HG02571 (cell line): ENCODE measurements at regions not wholly inside any gene's neighbourhood (a gene's known extent, or its start where the extent isn't known, plus 50 kb on each side); places are given as distances from the start of the nearest gene placed in this dataset.
"Not testable (repeated sequence)": the region's sequence is repeated elsewhere in the genome, so short reads cannot be mapped to it uniquely, and the experiment has no call there.

ENCODE experiments used
- ATAC-seq: cut with Tn5 transposase; IDR thresholded peaks from one replicate; pipeline ENCODE4 v1.9.1; 2021; ENCODE audit warnings: mild to moderate bottlenecking, moderate library complexity; ENCODE audit not compliant: unreplicated experiment

DNA sequence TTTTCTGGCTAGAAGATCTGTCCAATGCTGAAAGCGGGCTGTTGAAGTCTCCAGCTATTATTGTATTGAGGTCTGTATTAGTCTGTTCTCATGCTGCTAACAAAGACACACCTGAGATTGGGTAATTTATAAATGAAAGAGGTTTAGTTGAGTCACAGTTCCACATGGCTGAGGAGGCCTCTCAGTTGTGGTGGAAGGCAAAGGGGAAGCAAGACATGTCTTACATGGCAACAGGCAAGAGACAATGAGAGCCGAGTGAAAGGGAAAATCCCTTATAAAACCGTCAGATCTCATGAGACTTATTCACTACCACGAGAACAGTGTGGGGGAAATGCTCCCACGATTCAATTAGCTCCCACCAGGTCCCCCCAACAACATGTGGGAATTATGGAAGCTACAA, 980.4 kb downstream of the SLITRK5 start:
- ATAC-seq = no peak

DNA sequence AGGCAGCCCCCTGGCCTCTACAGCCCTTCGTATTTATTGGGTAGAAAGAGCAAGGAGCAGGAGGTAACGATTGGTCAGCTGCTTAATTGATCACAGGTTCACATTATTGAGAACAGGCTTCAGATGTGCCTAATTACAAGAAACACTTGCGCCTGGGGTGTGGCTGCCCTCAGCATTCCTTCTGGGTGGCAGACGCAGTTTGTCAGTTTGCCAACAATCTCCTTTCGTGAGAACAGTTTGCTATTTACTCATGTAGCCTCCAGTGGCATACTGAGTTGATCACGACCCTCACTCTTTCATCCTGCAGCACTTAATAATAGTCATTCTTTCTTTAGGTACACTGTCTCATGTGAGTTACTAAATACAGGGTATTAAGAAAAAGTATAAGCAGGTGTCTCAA, 985.6 kb downstream of the SLITRK5 start:
- ATAC-seq = no peak

GRCh38 chr13:88670509-88670908, 999.3 kb downstream of the SLITRK5 start:
- ATAC-seq = no peak

GRCh38 chr13:88674841-88675240, 1003.7 kb downstream of the SLITRK5 start:
- ATAC-seq = no peak

- no peak for ATAC-seq
Measured at GRCh38 chr13:88675347-88675996, 1004.3 kb downstream of the SLITRK5 start.

GRCh38 chr13:88676016-88676415, 1004.8 kb downstream of the SLITRK5 start:
- ATAC-seq = no peak

DNA sequence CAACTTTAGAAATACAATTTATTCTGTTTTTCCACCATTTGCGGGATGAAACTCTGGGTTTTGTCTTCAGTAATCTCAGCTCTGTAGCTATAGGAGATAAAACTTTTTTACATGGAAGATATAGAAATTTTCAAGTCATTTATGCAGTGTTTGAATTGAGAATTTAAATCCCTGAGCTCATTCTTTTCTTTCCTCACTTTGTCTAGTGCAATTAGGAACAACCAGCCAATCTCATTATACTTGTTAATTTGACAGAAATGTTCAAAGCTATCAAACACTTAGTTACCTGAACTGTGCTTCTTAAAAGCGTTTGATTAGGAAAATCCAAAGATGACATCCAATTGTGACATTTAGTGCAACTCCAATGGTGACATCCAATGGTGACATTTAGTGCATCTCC, 1014.3 kb downstream of the SLITRK5 start:
- ATAC-seq = no peak

DNA sequence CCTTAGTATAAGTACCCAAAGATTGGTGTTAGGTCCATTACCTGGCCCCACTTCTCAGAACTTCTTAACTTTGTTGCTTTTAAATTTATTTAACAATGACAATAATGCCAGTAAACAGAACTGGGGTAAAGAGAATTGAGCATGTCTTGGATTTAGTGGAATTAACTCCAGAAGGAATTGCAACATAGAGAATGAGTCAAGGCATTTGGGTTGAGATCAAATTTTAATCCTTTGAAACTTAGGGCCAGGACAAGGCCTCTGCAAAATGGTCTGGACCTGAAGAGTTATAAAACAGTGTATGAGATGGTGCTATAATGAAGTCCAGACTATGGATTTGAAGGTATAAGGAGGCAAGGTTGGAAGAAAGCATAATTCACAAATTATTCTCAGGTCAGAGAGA, 1030.4 kb downstream of the SLITRK5 start:
- ATAC-seq = no peak

- no peak for ATAC-seq
Measured at GRCh38 chr13:88704600-88705275, 1033.6 kb downstream of the SLITRK5 start.

- ATAC-seq = no peak
Measured at GRCh38 chr13:88707646-88708045, 1036.5 kb downstream of the SLITRK5 start.

- ATAC-seq = no peak
Measured at GRCh38 chr13:88717946-88718345, 1046.8 kb downstream of the SLITRK5 start.

- ATAC-seq = no peak
Measured at GRCh38 chr13:88718781-88719180, 1047.6 kb downstream of the SLITRK5 start.

DNA sequence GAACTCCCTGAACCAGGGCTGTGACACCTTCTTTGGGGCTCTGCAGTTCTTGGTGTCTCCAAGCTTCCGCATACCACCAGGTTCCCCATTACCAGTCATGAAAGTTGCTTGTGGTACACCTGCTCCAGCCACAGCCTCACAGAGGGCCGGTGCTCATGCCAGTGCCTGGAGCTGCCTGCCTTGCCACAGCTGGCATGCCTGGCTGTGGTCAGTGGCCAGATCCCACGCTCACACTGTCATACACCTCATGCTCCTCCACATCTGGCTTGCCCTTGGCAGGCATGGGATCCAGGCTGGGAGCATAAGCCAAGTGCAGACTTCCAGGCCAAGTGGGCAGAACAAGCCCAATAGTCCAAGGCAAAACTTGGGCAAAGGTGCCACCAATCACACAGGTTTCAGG, 1054.9 kb downstream of the SLITRK5 start:
- ATAC-seq = no peak

- ATAC-seq = not testable (repeated sequence)
Measured at GRCh38 chr13:88727236-88727635, 1056.1 kb downstream of the SLITRK5 start.

DNA sequence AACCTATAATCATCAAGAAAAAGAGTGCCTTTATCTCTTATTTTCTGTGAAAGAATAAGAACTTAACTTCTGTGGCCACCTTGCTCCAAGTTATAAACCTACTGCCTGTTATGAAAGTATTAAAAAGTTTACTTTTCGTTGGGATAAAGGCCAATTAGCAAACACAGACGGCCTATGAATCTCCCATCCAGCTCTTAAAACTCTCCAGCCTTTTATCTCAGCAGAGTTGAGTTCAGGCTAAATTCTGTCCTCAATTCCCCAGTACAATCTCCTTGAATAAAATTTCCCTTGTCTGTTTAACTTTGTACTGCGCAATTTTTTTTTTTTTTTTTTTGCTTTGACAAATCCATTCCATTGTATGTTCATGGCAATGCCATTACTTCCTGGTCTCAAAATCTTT, 1058.4 kb downstream of the SLITRK5 start:
- no peak for ATAC-seq

DNA sequence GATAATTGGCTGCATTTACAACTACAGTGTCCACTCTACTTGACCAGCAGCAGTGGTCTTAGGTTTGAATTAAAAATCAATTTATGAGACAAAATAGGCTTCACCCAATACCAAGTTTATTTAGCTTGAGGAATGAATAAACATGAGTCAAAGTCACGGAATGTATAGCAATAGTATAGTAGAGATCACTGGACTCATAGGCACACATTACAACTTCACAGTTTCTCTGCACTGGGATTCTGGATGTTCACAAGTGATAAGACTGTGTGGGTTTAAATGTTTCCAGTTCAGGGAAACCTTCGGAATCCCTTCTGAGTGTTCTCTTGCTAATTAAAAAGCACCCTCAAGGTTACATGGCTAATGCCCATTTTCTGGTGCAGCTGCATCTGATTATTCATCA, 1064.9 kb downstream of the SLITRK5 start:
- no peak for ATAC-seq

- ATAC-seq = no peak
Measured at GRCh38 chr13:88739195-88739594, 1068.0 kb downstream of the SLITRK5 start.

DNA sequence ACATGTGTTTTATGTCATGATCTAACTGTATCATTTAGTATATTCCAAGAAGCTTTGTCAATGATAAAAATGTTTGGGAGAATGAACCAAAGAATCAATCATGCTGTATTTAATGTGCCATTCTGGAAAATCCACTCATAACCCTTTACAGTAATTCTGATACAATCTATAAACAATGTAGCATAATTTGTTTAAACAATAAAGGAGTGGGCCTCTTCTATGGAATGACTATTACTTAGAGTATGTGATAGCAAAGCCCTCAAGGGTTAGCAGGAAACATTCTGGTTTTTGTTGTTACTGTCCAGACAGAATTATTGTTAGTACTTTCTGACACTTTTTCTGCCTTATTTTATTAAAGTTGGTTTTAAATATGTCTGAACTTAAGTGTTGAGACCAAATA, 1073.1 kb downstream of the SLITRK5 start:
- ATAC-seq = no peak

GRCh38 chr13:88745011-88745410, 1073.8 kb downstream of the SLITRK5 start:
- no peak for ATAC-seq

- ATAC-seq = no peak
Measured at GRCh38 chr13:88752041-88752440, 1080.9 kb downstream of the SLITRK5 start.

- ATAC-seq = no peak
Measured at GRCh38 chr13:88754141-88754540, 1083.0 kb downstream of the SLITRK5 start.

DNA sequence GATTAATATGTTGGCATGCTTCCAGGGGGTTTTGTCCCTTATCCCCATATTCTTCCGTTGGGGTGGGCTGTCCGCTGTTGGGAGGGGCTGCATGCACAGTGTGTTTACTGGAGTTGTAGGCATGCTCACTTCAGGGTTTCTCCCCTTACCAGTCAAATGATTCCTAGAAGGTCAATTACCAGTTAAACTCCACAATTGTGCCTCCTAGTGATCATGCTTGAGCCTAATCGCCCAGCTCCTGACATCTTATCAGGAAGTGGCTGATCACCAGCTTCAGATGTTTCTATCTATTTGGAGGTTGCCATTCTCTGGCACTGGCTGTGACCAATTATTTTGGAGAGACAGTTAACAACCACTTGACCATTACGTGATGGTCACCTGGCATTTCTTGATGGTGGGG, 1090.0 kb downstream of the SLITRK5 start:
- ATAC-seq = no peak

DNA sequence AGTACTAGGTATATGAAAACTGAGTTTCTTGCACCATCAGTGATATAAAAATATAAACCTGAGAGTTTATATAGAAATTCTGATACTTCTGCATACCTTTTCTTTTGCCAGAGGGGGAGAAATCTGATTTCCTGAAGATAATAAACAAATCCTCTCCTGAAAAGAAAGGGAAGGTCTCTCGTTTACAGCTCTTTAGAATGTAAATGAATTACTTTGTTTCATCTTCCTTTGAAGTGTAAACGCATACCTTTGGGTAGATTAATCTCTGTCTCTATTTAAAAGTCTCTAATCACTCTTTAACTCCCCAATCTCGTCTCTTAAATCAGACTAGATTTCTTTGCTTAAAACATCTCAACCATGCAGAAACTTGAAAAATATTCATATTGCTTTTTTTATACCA, 1092.9 kb downstream of the SLITRK5 start:
- no peak for ATAC-seq
